GM12864 (cell line): ENCODE measurements at regions not wholly inside any gene's neighbourhood (a gene's known extent, or its start where the extent isn't known, plus 50 kb on each side); places are given as distances from the start of the nearest gene placed in this dataset.

Experiments
- DNase-seq: peaks from one replicate; pipeline ENCODE4 v3.0.0-alpha.2; 2011; ENCODE audit warnings: low read depth
- H3K4me3 ChIP-seq: 2 replicates; pipeline ENCODE4 v1.5.1; 2011; ENCODE audit warnings: mild to moderate bottlenecking, low read depth, low read length, control low read depth
- CTCF ChIP-seq: IDR thresholded peaks from 2 replicates; pipeline ENCODE4 v1.5.1; 2011; ENCODE audit warnings: low read depth, mild to moderate bottlenecking, moderate library complexity, low read length, control low read depth, inconsistent platforms; ENCODE audit errors: missing control alignments

GRCh38 chr2:160582490-160583145, 89.0 kb upstream of the RBMS1 start:
- no peak overlapping the region for H3K4me3 ChIP-seq
- TF ChIP-seq CTCF: no peak
- no peak for DNase-seq

GRCh38 chr2:160583146-160583535, 89.5 kb upstream of the RBMS1 start:
- no peak for TF ChIP-seq CTCF
- no peak for DNase-seq
- H3K4me3 ChIP-seq: no peak overlapping the region

GRCh38 chr2:160583813-160584537, 90.4 kb upstream of the RBMS1 start:
- TF ChIP-seq CTCF: no peak
- no peak for DNase-seq

GRCh38 chr2:160584972-160585494, 91.4 kb upstream of the RBMS1 start:
- TF ChIP-seq CTCF: no peak
- no peak for DNase-seq
- H3K4me3 ChIP-seq: no peak overlapping the region

More at GRCh38 chr2:160583813-160584537, 90.4 kb upstream of the RBMS1 start:
- H3K4me3 ChIP-seq: no peak overlapping the region

- H3K4me3 ChIP-seq: no peak overlapping the region
- DNase-seq: no peak
- TF ChIP-seq CTCF: no peak
These were observed 97.1 kb upstream of the RBMS1 start for GRCh38 chr2:160590664-160591063.

GRCh38 chr2:160592401-160592800, 98.8 kb upstream of the RBMS1 start:
- no peak for TF ChIP-seq CTCF
- H3K4me3 ChIP-seq: no peak overlapping the region
- DNase-seq: no peak

GRCh38 chr2:160592993-160593392, 99.4 kb upstream of the RBMS1 start:
- TF ChIP-seq CTCF: no peak
- no peak overlapping the region for H3K4me3 ChIP-seq

More at GRCh38 chr2:160592993-160593392, 99.4 kb upstream of the RBMS1 start:
- DNase-seq: no peak
